Cerebellar nuclear complex (tissue), 1 donor: ENCODE measurements at regions not wholly inside any gene's neighbourhood (a gene's known extent, or its start where the extent isn't known, plus 50 kb on each side); places are given as distances from the start of the nearest gene placed in this dataset.
"Not testable (repeated sequence)": the region's sequence is repeated elsewhere in the genome, so short reads cannot be mapped to it uniquely, and the experiment has no call there.

Source experiments
- DNase-seq, 2 experiments: peaks; one replicate each; lab custom pipeline; 2025; lab: John Stamatoyannopoulos, UW

GRCh38 chr18:78505851-78506461 lies 473.7 kb upstream of the SALL3 start:
- DNase-seq: no peak

GRCh38 chr18:78507217-78507616 lies 472.4 kb upstream of the SALL3 start:
- no peak for DNase-seq

- not testable (repeated sequence) for DNase-seq
Observed at GRCh38 chr18:78508228-78508824, 471.3 kb upstream of the SALL3 start.

GRCh38 chr18:78510091-78510490 lies 469.5 kb upstream of the SALL3 start:
- no peak for DNase-seq

GRCh38 chr18:78510636-78511035 lies 469.0 kb upstream of the SALL3 start:
- DNase-seq: no peak

GRCh38 chr18:78511666-78512601 lies 467.7 kb upstream of the SALL3 start:
- DNase-seq: no peak

GRCh38 chr18:78514910-78515670 lies 464.5 kb upstream of the SALL3 start:
- DNase-seq: no peak

GRCh38 chr18:78517328-78517727 lies 462.3 kb upstream of the SALL3 start:
- no peak for DNase-seq

- no peak for DNase-seq
Observed at GRCh38 chr18:78517973-78518372, 461.6 kb upstream of the SALL3 start.

- DNase-seq: no peak
Observed at GRCh38 chr18:78518805-78519204, 460.8 kb upstream of the SALL3 start.

- DNase-seq: no peak
Observed at GRCh38 chr18:78519394-78520062, 460.1 kb upstream of the SALL3 start.

- no peak for DNase-seq
Observed at GRCh38 chr18:78521136-78521535, 458.5 kb upstream of the SALL3 start.

- DNase-seq: no peak
Observed at GRCh38 chr18:78521744-78522143, 457.9 kb upstream of the SALL3 start.

- DNase-seq: no peak
Observed at GRCh38 chr18:78522507-78522906, 457.1 kb upstream of the SALL3 start.

GRCh38 chr18:78523850-78524249 lies 455.8 kb upstream of the SALL3 start:
- no peak for DNase-seq

- DNase-seq: no peak
Observed at GRCh38 chr18:78525366-78526111, 454.1 kb upstream of the SALL3 start.

- DNase-seq: no peak
Observed at GRCh38 chr18:78526275-78526674, 453.3 kb upstream of the SALL3 start.

- no peak for DNase-seq
Observed at GRCh38 chr18:78526923-78527711, 452.5 kb upstream of the SALL3 start.

- DNase-seq: no peak
Observed at GRCh38 chr18:78527984-78528383, 451.6 kb upstream of the SALL3 start.
